OCI-LY7 (cell line): ENCODE measurements at regions not wholly inside any gene's neighbourhood (a gene's known extent, or its start where the extent isn't known, plus 50 kb on each side); places are given as distances from the start of the nearest gene placed in this dataset.

Source experiments
- BruUV-seq: library from RNA; stranded (reverse); fragments of 400-500 nt; replicated peaks from 2 replicates; lab custom pipeline; 2021; lab: Mats Ljungman, UMichigan
- CTCF ChIA-PET: fragments of 300-600 bp; sonication (Branson Sonifier 250); formaldehyde crosslinking; loops from one replicate; lab custom pipeline; 2022; ENCODE audit warnings: antibody characterized with exemption; ENCODE audit not compliant: unreplicated experiment; lab: Charles Lee
- POLR2A ChIA-PET: fragments of 300-600 bp; sonication (Branson Sonifier 250); formaldehyde crosslinking; loops from one replicate; lab custom pipeline; 2022; ENCODE audit warnings: antibody characterized with exemption; lab: Charles Lee
- DNase-seq: peaks from one replicate; pipeline ENCODE4 v3.0.0-alpha.2; 2015; ENCODE audit warnings: low spot score
- H2AFZ ChIP-seq: fragments of 200-600 bp; sonication (generic), shearing (Covaris generic); 2 replicates; pipeline ENCODE4 v1.6.1; 2014; ENCODE audit warnings: mild to moderate bottlenecking, antibody characterized with exemption, low read length, moderate library complexity
- H3K27ac ChIP-seq: fragments of 200-600 bp; sonication (generic); 2 replicates; pipeline ENCODE4 v1.5.1; 2014; ENCODE audit warnings: mixed run types, low read depth, mild to moderate bottlenecking, moderate library complexity, low read length, inconsistent platforms; ENCODE audit not compliant: poor library complexity, severe bottlenecking
- H3K36me3 ChIP-seq: fragments of 200-600 bp; sonication (generic); 2 replicates; pipeline ENCODE4 v1.6.1; 2014; ENCODE audit warnings: mild to moderate bottlenecking, antibody characterized with exemption, low read length, moderate library complexity, mixed read lengths; ENCODE audit not compliant: insufficient read depth
- H3K4me1 ChIP-seq: fragments of 200-600 bp; sonication (generic); 2 replicates; pipeline ENCODE4 v1.5.1; 2014; ENCODE audit warnings: mild to moderate bottlenecking, low read length; ENCODE audit not compliant: insufficient read depth, poor library complexity, severe bottlenecking
- H3K4me2 ChIP-seq: fragments of 200-600 bp; sonication (generic); 2 replicates; pipeline ENCODE4 v1.6.1; 2014; ENCODE audit warnings: mild to moderate bottlenecking, low read length
- H3K4me3 ChIP-seq: fragments of 200-600 bp; sonication (generic); 2 replicates; pipeline ENCODE4 v1.5.1; 2014; ENCODE audit warnings: mild to moderate bottlenecking, low read depth, low read length; ENCODE audit not compliant: poor library complexity, severe bottlenecking
- H3K79me2 ChIP-seq: fragments of 200-600 bp; sonication (generic); 2 replicates; pipeline ENCODE4 v1.6.1; 2016; ENCODE audit warnings: low read depth, mild to moderate bottlenecking, low read length, moderate library complexity, mixed read lengths; ENCODE audit not compliant: insufficient read depth
- H3K9me2 ChIP-seq: fragments of 200-600 bp; sonication (generic); 2 replicates; pipeline ENCODE4 v1.6.1; 2016; ENCODE audit warnings: mild to moderate bottlenecking, low read length, mixed read lengths; ENCODE audit not compliant: insufficient read depth
- H3K9me3 ChIP-seq: fragments of 200-600 bp; sonication (generic); 2 replicates; pipeline ENCODE4 v1.6.1; 2014; ENCODE audit warnings: mild to moderate bottlenecking, mixed run types, low read length, mixed read lengths
- H4K20me1 ChIP-seq: fragments of 200-600 bp; sonication (generic); 2 replicates; pipeline ENCODE4 v1.6.1; 2014; ENCODE audit warnings: mild to moderate bottlenecking, antibody characterized with exemption, low read length, moderate library complexity, mixed read lengths; ENCODE audit not compliant: insufficient read depth
- EZH2phosphoT487 ChIP-seq: fragments of 200-600 bp; sonication (generic); IDR thresholded peaks from 2 replicates; pipeline ENCODE4 v1.6.1; 2018; ENCODE audit warnings: low read depth, borderline replicate concordance, mild to moderate bottlenecking, mixed run types, antibody characterized with exemption, low read length, moderate library complexity, mixed read lengths
- intact Hi-C: fragments of 100-400 bp; cut with micrococcal nuclease; formaldehyde crosslinking; loops from one replicate; pipeline ENCODE4 v1.10.0; 2022; ENCODE audit not compliant: unreplicated experiment
- TF ChIP-seq, protein P1 (sequence below): fragments of 200-600 bp; sonication (generic); conservative IDR thresholded peaks from 2 replicates; pipeline ENCODE4 v1.5.1; 2014; ENCODE audit warnings: mild to moderate bottlenecking, antibody characterized with exemption, low read length, moderate library complexity, mixed read lengths

DNA sequence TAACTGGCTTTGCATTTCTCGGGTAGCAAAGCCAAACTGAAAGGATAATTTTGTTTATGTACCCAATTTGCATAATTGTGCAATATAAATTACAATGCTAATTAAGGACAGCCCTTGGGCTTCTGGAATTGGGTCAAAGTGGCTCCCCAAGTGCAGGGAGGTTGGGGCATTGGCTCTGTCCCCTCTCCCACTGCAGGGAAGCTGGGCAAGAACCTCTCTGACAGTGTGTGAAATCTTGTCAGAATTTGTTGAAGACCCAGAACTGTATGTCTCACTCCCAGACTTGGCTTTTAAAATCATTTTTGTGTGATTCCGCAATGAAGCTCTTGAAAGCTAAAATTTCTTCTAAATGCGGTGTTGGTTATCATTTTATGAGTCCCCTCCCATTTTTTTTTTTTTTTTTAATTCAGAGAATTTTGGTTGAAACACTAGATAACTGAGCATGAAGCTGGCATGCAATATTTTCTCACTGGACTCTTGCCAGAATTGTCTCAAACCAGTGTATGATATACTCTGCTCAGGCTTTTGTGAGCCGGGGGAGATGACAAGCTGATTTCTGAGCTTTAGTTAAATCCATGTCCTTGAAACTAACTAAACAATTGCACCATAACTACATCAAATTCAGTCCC lies 878.9 kb upstream of the CXADR start:
- no TSS peak for BruUV-seq
- H3K36me3 ChIP-seq = no peaks in the 10 kb centered on the region
- H2AFZ ChIP-seq = no peak overlapping the region
- no peak for TF ChIP-seq EZH2phosphoT487
- TF ChIP-seq, protein P1, sequence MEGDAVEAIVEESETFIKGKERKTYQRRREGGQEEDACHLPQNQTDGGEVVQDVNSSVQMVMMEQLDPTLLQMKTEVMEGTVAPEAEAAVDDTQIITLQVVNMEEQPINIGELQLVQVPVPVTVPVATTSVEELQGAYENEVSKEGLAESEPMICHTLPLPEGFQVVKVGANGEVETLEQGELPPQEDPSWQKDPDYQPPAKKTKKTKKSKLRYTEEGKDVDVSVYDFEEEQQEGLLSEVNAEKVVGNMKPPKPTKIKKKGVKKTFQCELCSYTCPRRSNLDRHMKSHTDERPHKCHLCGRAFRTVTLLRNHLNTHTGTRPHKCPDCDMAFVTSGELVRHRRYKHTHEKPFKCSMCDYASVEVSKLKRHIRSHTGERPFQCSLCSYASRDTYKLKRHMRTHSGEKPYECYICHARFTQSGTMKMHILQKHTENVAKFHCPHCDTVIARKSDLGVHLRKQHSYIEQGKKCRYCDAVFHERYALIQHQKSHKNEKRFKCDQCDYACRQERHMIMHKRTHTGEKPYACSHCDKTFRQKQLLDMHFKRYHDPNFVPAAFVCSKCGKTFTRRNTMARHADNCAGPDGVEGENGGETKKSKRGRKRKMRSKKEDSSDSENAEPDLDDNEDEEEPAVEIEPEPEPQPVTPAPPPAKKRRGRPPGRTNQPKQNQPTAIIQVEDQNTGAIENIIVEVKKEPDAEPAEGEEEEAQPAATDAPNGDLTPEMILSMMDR = no peak
- no peaks in the 10 kb centered on the region; the same call in 1 of the 2 replicates for H3K9me2 ChIP-seq
- no peak for DNase-seq
- ChIA-PET CTCF (no interaction called here), POLR2A (interaction anchor here (0.6 to 0.7 kb wide), 2 partner anchors 10 to 76 kb away, joined by 3 read pairs; no protein-coding TSS in a partner anchor)
- intact Hi-C loops = no loop called here
- H3K79me2 ChIP-seq = no peaks in the 10 kb centered on the region
- H3K4me3 ChIP-seq = no peak overlapping the region
- H3K4me2 ChIP-seq = no peak overlapping the region
- 0 out of 2 replicates have a peak, but pooled peaks cover 6% of the 10 kb centered on the region for H3K9me3 ChIP-seq
- no peaks in the 10 kb centered on the region for H3K4me1 ChIP-seq
- H3K27ac ChIP-seq = no peak overlapping the region
- no peaks in the 10 kb centered on the region for H4K20me1 ChIP-seq

DNA sequence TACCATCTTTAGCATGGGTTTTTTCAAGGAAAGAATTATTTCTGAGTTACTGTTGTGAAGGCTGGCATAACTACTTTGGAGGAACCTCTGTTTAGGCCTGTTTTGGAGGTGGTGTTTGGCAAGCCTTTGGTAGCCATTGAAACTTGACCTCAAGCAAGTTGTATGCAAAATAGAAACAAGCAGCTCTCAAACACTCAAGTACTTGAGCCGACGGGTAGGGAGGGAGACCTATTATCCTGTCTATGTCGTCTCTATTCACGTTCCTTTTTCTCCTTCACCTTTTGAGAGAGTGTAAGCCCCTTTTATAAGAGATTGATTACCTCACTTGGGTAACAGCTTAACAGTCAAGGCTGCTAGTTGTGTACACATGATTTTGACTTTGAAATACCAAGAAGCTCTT lies 878.3 kb upstream of the CXADR start:
- no peak overlapping the region for H3K4me3 ChIP-seq
- no peaks in the 10 kb centered on the region for H4K20me1 ChIP-seq
- DNase-seq = no peak
- H2AFZ ChIP-seq = no peak overlapping the region
- H3K9me3 ChIP-seq = 0 out of 2 replicates have a peak, but pooled peaks cover 6% of the 10 kb centered on the region
- ChIA-PET POLR2A (interaction anchor here (0.6 kb wide), 1 partner anchor 9 kb away, joined by 3 read pairs; no protein-coding TSS in a partner anchor), CTCF (no interaction called here)
- intact Hi-C loops = no loop called here
- no peak for TF ChIP-seq EZH2phosphoT487
- TF ChIP-seq, protein P1 = no peak
- H3K4me2 ChIP-seq = no peak overlapping the region
- no peaks in the 10 kb centered on the region for H3K79me2 ChIP-seq
- no peaks in the 10 kb centered on the region for H3K36me3 ChIP-seq
- H3K4me1 ChIP-seq = no peaks in the 10 kb centered on the region
- no TSS peak for BruUV-seq
- no peaks in the 10 kb centered on the region; the same call in 1 of the 2 replicates for H3K9me2 ChIP-seq
- H3K27ac ChIP-seq = no peak overlapping the region
